Activated CD4-positive, alpha-beta T cell treated with anti-CD3 and anti-CD28 coated beads, Interleukin-2, amount 50 U/mL, for 1 hour (primary cell): ENCODE measurements at regions not wholly inside any gene's neighbourhood (a gene's known extent, or its start where the extent isn't known, plus 50 kb on each side); places are given as distances from the start of the nearest gene placed in this dataset.
A peak's percentile ranks its signal among the peaks of the same experiment; 100 is the strongest.

Source experiments
- DNase-seq: peaks from one replicate; pipeline ENCODE4 v3.0.0-alpha.2; 2020

- no peak for DNase-seq
These were observed 329.3 kb upstream of the NOCT start for GRCh38 chr4:138686106-138686835.

DNA sequence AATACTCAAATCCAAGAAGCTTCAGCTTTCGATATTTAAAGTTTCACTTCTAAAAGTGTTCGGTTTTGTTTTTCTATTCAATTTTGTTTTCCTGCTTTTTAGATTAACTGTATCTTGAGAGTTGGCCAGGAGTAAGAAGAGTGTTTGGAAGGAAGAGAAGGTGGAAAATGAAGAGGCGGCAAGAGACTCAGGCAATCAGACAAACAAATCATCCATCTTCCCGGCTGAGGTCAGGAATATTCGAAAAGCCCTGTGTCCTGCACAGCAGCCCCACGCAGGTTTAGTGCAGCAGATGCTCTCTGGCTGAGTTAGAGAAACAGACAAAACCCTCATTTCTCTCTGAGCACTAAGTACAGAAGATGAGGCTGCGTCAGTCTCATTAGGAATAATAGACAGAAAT lies 330.3 kb upstream of the NOCT start:
- no peak for DNase-seq

- DNase-seq: peak; percentile 65
These were observed 334.5 kb upstream of the NOCT start for GRCh38 chr4:138680989-138681604.

- DNase-seq: no peak
These were observed 335.3 kb upstream of the NOCT start for GRCh38 chr4:138680256-138680655.

DNA sequence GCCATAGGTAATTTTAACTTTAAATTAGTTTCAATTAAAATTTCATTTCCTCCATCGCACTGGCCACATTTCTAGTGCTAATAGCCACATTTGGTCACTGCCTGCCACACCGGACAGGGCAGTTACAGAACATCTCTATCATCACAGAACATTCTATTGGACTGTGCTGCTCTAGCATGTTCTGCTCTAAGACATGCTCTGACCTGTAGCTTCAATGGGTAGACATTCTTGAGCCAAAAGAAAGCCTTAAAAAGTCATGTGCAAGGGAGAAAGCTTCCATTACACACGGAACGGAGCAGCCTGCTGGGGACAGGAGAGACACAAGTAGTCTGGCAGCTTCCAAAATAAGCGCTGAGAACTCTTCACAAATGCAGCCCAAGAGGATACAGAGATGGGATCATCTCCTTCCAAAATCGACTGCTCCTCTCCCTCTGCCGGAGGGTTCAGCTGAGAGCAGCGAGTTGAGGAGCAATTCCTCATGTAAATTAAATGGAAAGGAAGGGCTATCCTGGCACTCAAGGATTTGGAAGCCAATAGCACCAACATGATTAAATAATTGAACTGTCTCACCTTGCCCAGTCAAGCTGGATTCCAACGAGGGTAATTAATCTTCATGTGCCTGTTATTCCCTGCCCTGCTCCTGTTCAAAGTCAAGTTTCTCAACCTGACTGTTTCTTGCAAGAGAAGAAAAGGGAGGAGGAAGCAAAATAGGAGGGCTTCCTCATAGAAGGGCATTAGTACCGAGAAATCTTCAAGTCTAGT lies 336.4 kb upstream of the NOCT start:
- DNase-seq: no peak

DNA sequence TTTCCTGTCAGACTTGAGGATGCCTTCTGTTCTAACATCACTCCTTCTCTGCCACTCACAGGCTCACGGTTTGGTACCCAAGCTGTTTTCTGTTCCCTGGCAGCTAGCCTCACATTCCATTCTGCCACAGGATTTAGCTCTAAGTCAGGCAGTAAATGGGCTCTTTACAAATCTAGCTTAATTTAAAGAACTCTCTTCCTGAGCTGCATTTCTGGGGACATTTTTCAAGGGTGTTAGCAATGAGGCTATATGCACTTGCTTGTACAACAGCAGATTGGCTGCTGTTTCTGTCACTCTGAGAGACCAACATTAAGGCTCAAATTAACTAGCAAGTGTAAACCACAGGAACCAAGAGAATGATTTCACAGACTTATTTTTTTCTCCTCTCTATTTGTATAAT lies 337.8 kb upstream of the NOCT start:
- no peak for DNase-seq

DNA sequence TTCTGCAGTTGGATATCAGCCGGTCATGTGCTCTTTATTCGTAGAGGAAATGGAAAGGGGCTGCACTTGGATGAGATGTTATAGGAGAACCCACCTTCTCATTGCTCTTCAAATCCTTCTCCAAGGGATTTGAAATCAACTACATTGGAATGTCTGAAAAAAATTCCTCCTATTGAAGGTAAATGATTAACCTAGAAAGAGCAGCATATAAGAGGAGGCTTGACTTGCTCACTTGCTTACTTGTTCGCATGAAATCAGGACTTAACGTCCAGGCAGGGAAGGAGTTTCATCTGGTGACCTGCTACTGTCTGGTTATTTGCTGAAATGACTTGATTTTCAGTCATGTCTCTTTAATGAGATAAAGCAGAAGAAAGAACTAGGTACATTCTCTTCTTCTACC lies 338.4 kb upstream of the NOCT start:
- DNase-seq: no peak

- no peak for DNase-seq
These were observed 339.9 kb upstream of the NOCT start for GRCh38 chr4:138675685-138676084.

GRCh38 chr4:138674209-138674608 lies 341.4 kb upstream of the NOCT start:
- DNase-seq: no peak

DNA sequence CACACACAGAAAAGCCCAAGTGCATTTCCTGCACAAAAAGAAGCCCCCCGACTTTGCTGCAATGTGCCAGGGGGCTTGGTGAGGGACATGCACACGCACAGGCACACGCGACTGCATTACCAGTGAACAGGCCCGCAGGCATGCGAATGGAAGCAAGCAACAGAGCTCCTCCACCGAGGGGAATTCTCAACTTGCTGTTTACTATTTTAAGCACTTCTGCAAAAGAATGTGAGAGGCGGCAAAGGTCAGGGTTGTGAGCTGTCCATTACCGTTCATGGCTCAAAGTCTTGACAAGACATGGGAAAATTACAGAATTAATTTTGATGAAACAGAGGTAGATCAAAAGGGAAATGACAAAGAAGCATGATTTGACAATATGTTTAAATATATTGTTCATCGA lies 342.5 kb upstream of the NOCT start:
- DNase-seq: no peak

GRCh38 chr4:138672393-138672976 lies 343.1 kb upstream of the NOCT start:
- no peak for DNase-seq

- DNase-seq: no peak
These were observed 343.9 kb upstream of the NOCT start for GRCh38 chr4:138671606-138672084.

- no peak for DNase-seq
These were observed 344.5 kb upstream of the NOCT start for GRCh38 chr4:138671106-138671505.

DNA sequence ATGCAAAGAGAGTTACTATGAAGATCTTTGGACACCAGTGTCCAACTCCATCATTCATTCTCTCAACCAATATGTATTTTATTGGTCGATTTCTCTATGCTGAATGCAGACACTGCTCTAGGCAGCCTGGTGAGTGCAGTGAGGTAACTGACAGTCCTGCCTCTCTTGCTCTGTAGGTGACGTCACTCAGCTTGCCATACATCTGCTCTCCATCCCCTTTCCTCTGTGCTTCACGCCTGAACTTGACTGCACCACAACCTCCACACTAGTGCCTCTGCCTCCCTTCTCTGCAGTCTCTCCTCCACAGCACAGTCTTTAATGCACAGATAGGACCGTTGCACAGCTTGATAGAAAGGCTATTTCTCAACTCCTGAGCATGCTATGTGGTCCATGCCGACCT lies 344.9 kb upstream of the NOCT start:
- no peak for DNase-seq

DNA sequence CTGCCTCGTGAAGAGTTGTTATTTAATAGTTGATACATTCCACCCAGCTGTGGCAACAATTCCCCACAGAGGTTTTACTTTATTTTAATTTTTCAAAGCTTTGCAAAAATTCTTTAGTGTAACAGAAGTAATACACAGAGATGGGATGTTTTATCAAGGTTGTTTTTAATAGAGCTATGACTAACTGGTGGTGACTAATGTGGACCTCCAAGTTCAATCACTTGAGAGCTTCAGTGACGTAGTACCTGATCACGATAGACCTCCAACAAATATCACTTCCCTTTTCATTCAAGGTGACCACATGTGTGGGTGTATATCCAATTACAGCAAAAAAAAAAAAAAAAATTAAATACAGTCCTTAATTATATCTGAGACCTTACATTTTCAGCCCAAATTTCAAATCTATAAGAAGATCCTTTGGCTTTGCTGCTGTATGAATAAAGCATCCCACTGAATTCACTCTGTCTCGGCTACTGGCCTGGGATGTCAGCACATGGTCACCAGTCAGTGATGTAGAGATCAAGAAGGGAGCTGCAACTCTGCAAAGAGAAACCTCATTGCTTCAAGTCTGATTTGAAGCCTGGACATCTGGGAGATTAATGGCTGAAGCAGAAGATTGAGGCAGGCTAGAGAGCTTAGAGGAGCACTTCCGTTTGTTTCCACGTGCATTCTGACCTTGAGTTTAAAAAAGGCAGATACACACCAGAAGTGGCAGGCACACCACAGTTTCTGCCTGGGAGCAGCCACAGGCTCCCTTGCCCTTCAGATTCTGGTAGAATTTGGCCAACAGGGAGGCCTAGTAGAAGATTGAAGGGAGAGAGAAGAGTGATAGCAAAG lies 345.9 kb upstream of the NOCT start:
- no peak for DNase-seq

- DNase-seq: no peak
These were observed 347.3 kb upstream of the NOCT start for GRCh38 chr4:138668309-138668708.

GRCh38 chr4:138666366-138666765 lies 349.2 kb upstream of the NOCT start:
- DNase-seq: no peak

DNA sequence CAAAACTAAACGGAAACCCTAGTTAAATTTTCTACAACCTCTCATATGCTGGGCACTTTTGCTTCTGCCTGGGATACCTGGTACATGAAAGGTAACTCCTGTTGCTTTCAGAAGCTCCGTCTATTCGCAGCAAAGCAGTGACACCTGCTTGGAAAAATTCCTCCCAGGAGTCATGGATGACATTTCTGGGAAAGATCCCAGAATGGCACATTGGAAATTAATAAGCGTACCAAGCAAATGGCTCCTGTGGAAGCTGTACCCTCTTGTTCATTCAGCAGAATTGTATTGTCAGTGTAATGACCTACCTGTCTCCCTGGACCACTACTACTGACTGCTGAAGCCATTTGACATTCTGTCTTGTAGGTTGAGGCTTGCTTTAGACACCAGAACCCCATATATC lies 349.7 kb upstream of the NOCT start:
- DNase-seq: no peak

DNA sequence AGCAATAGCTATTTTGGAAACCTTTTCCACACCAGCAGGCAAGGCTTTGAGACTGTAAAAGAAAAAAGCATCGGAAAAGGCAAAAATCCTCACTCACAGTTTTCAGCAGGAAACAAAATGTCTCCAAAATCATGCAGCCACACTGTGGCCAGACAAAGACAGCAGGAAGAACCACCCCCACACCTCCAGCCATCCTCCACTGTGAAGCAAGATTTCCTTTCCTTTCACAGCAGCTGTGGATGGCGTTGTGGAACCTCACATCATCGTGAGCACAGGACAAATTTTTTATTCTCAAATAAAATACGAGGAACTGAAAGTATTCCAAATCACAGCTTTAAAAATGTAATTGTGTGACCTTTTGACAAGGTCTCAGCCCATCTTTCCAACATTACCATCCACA lies 351.7 kb upstream of the NOCT start:
- no peak for DNase-seq

DNA sequence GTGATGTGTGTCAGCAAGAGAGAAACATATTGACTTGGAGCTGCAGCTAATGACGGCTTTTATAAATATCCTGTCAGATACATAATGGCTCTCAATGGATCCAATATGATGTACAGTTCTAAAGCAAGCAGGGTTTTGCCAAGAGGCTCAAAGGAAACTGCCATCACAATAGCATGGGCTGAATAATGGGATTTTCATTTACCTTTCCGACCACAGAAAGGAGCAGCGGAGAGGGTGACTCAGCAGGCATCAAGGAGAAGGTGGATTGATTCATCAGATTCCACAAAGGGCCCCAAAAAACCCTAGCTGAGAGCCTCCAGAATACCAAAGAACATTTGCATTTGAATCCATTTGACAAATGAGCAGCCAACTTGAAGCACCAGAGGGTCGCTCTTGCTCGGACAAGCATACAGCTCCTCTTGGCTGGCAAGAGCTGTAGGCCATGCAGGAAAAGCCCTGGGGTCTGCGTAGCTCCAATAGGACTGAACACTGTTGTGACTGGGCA lies 355.7 kb upstream of the NOCT start:
- DNase-seq: no peak

DNA sequence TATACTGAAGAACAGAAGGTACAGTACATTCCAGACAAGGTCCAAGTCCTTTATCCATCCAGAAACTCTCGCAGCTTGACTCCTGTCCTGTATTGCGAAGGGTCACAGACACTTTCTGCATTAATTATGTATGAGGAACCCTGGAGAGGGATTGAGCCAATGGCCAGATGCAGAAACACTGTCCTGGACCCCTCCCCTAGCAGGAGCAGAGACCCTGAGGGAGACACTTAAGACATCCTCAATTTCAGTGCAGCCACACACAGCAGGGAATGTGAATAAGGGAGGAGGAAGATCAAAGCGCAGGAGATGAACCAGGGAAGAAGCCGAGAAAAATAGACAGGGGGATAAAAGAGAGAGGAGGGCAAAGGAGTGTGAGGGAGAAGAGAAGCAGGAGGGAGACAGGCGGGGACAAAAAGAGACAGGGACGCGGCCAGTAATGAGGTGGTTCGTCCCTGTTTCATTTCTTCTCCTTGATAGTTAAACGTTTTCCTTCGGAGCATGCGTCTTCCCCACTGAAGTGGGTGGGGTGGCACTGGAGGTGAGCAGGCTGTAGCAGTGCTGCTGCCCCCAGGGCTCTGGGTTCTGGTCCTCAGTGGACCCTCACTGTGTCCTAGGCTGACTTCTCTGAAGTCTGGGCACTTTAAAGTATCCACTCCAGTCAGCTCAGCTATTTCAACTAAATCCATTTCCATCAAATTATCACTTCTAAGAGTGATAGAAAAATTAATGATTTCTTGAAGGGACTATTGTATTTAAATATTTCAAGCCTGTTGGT lies 356.4 kb upstream of the NOCT start:
- no peak for DNase-seq

DNA sequence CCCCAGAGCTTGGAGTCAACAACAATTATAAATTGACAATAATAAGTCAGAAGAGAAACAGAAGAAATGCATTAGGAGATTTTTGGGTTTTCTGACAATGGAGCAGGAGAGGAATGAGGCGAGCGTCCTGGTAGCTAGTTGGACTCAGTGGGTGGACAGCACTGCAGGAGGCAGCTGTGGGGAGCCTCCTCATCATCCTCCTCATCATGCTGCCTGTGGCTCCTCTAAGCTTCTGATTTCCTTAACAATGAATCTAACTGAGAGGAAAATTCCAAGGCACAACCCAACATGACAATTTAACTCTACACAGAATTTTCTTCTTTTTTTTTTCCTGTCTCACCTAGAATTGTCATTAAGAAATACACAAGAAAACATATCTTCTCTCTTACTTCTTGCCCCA lies 357.1 kb upstream of the NOCT start:
- no peak for DNase-seq
